CD4-positive, alpha-beta T cell treated with Interleukin-1 beta for 1 hour (primary cell): ENCODE measurements at regions not wholly inside any gene's neighbourhood (a gene's known extent, or its start where the extent isn't known, plus 50 kb on each side); places are given as distances from the start of the nearest gene placed in this dataset.

Experiments
- DNase-seq, 2 donors: peaks; one replicate each; pipeline ENCODE4 v3.0.0-alpha.2; 2020 to 2022

DNA sequence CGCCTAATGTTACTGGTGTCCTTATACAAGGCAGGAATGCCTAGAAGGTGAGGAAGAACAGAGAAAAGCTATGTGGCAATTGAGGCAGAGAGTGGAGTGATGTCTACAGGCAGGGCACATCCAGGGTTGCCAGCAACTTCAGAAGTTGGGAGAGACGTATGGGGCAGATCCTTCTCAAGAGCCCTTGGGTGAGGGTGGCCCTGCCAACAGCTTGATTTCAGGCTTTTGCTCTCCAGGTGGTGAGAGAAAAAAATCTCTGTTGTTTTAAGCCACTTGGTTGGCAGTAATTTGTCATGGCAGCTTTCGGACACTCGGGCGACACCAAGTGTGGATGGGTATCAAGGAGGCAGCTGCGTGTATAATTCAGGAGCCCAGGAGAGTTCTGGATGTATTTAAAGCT lies 217.4 kb upstream of the SMIM21 start:
- DNase-seq: no peak

DNA sequence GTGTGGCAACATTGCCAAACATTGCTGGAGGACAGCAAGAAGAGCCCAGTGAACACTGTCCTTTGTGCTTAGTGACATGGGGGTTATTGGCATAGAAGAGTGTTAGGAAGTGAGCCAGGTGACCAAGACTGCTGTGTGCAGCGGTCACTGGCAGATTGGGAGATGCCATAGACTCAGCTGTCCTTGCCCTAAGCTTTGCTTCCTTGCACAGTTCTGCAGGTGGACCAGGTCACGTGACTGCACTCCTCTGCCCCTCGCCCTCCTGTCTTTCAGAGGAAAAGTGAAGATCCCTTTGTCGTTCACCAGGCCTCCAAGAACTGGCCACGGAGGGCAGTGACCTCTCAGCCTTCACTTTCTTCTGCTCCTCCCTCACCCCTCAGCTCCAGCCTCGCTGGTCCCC lies 215.6 kb upstream of the SMIM21 start:
- DNase-seq: no peak

DNA sequence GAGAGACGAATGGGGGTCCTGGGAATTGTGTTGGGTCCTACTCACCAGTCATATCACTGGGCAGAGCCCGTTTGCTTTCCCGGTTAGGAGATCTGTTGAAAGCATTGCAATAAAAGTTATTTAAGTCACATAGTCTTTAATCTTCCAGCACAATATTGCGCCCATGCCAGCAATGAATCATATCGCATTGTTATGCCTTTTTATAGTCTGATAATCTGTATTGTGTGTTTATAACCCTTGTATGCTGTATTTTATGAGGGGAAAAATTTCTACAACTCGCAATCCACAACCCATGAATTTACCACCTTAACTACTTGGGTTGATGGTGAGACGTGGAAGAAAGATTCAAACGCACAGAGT lies 211.9 kb upstream of the SMIM21 start:
- DNase-seq: no peak

DNA sequence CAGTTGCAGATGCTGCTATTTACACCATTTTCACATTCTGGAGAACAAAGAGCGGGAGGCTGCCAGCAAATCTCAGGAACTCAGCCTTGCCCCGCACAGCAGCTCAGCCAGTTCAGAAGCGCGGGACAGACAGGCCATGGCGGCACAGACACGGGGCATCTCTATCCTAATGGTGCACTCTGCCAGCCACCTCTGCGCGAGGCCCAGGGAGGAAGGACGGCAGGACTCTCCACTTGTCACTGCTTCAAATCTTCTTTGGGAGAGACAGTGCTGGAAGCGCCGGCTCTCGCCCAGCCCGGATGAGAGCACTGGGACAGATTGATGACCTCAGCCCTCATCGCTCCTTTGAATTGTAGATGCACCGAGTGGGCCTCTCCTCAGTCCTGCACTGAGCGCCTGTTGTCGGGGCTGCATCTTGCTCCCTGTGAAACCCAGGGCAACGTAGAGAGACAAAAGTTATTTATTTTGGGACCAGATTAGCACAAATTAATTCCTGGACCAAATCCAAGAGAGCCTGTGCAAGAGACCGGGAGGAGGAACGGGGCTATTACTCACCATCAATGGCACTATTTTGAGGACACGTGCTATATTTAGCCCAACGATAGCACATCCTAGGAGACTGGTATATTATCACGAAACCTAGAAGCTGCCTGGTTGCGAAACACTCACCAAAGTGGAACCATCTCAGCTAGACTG lies 211.4 kb upstream of the SMIM21 start:
- no peak for DNase-seq

- DNase-seq: no peak
Observed at GRCh38 chr18:75638223-75638775, 210.8 kb upstream of the SMIM21 start.

DNA sequence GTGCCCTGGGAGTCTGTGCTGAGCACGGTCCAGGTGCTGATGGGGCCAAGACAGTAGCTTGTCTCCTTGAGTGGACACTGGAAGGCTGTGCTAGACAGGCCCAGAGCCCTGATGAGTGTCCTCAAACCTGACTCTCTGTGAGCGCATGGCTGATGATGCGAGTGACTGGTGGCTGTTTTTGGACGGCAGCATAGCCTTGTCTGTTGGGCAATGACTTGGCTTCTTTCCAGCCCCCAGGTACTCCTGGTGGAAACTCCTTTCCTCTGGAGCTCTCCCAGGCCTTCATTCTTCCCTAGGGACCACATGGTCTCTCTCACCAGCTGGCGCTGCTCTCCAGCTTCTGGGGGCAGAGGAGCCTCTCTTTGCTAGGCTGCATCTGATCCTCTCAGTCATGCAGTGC lies 207.6 kb upstream of the SMIM21 start:
- DNase-seq: no peak

- DNase-seq: no peak
Observed at GRCh38 chr18:75625966-75626365, 198.5 kb upstream of the SMIM21 start.

DNA sequence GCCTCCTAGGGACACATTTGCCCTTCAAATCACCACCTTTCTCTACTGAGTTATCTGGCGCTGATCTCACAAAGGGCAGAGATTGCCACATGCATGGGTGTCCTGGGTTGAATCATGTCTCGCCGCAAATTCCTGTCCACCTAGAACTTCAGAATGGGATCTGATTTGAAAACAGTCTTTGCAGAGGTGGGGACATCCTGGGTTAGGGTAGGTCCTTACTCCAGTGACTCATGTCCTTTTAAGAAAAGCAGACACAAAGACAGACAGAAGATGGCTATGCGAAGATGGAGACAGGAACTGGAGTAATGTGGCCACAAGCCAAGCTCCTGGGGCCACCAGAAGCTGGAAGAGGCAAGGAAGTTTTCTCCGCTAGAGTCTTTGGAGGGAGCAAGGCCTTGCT lies 197.4 kb upstream of the SMIM21 start:
- no peak for DNase-seq

DNA sequence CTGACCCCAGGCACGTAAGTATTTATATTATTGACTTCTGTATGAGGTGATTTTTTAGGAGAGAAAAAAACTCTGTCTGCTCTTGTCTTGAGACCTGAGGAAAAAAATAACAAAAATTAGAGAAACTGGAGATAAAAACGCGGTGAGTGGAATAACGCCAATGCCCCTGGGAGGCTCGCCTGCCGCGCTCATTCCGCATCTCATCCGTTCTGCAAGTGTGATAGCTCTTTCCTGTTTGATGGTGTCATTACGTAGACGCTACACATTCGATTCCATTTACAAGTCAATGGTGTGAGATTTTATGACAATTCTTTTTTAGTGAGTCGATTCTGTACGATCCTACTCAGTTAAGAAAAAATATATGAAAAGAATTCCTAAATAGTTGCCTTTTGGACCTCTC lies 194.3 kb upstream of the SMIM21 start:
- no peak for DNase-seq

GRCh38 chr18:75618146-75618545 lies 190.6 kb upstream of the SMIM21 start:
- no peak for DNase-seq

DNA sequence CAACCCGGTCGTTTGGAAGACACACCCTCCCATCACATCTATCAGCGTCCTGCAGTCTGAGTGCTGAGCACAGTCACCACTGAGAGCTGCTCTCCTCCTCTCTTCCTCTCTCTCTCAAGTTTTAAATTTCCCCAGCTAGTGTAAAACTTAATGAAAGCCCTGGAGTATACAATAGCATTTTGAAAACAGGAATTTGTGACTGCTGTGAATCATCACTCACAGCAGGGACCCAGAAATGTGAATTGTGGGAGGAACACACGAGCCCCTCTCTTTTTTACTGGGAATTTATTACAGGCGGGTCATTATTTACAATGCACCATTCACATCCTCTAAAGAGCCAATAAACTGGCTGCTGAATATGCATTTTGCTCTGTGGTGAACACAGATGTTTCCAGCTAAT lies 185.0 kb upstream of the SMIM21 start:
- DNase-seq: no peak

DNA sequence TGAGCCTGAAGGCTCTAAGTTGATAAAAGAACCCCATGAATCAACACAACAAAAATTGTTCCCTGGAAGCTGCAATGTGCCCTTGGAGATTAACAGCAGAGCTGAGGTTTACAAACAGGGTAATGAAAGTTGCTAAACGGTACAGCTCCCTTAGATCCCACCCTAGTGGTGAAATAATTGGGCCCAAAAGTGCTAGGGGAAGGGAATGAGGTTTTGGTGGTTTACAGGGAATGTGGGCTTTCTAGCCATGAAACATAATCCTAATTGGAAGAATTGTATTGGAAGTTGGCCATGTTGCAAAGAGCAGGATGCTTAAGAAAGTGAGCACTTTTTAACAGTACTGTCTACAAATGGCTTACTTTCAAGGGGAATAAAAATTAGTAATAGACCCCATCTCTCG lies 180.2 kb upstream of the SMIM21 start:
- DNase-seq: no peak

DNA sequence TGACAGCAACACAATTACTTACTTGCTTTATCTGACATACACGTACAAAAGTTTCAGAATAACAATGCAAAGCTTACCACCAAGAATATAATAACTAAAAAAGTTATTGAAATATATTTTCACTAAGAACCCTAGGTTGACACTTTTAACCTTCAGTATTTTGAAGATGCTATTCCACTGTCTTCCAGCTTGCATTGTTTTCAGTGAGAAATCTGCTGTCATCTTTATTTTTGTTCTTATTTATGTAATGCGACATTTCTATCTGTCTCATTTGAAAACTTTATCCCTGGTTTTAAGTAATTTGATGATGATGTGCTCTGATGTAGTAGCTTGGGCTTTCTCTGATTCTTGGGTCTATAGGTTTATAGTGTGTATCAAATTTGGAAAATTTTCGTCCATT lies 165.0 kb upstream of the SMIM21 start:
- no peak for DNase-seq

GRCh38 chr18:75588412-75588811 lies 160.9 kb upstream of the SMIM21 start:
- no peak for DNase-seq

DNA sequence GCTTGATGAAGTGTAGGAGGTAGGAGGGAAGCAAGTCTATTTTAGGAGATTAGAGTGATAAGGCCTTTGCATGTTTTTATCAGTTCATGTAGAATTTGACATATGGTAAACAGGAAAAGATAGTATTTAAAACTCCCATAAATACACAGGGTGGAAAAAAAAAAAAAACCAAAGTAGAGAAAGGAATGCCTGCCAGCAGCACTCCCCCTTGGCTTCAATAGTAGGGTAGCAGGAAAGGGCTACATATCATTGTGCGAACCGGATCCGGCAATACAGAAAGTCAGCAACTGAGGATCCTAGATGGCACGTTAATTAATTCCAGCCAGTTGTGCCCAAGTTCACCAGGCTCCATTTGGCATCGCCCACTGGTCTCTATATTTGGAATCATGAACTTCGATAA lies 159.6 kb upstream of the SMIM21 start:
- DNase-seq: no peak

DNA sequence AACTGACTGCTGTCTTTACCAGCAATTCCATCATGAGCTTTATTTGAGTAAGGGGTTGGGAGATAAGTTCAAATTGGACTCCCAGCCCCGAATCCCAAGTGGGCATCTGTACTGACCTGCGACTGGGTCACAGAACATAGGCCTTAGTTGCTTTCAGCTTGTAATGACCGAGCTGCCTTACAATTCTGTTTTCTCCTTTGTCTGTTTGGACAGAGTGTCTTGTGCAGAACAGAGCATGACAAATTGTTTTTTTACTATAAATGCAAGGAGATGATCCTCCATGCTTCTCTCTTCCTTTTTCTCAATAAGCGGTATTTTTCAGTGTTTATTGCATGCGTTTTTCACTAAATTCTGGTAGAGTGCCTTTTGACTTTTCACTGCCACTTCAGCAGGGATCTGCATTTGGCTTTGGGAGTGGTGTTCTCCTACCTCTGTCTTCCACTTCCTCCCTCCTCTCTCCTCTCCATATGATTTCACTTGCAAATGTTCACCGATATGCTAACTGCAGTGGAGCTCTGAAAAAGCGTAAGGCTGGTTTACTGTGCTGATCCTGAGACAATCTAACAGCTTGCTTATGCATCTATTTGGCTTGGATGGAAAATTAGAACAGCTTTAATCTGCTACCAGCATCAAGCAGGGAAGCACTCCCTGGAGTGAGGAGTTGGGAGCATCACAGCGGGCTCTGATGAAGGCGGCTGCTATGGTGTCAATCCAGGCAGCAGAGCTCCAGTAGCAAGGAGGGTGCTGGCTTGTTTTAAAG lies 158.8 kb upstream of the SMIM21 start:
- DNase-seq: no peak

- DNase-seq: no peak
Observed at GRCh38 chr18:75582940-75583339, 155.4 kb upstream of the SMIM21 start.

- no peak for DNase-seq
Observed at GRCh38 chr18:75582406-75582821, 154.9 kb upstream of the SMIM21 start.

DNA sequence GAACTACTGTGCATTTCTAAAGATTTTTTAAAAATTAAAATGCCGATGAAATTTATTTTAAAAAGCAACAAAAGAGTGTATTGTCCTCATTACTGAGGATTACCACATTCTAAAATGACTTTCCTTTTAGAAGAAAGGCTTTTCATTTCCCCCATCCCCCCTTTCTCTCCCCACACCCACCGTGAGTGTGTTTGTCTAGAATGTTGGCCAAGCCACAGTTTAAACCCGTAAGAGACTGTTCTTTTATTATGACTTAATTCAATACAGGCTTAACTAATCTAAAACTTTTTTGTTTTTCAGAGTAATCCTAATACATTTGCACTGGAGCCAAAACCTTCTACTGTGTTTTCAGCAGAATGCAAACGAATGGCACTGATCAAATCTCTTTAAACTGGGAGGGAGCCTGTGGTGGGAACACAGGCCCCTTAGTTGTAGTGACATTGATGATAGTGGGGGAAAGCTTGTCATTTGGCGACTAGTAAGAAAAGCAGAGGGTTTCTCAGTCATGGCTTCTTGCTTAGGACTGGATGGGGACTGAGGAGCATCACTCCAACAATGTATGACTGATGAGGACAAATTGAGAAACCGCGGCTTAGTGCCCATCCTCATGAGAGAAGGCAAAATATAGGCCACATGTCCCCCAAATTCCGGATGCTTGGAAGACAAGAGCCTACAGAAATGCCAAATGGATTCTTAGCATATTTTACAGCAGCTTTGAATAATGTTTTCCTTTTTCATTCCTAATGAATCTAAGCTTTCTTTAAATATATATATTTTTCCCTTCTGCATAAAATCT lies 154.0 kb upstream of the SMIM21 start:
- no peak for DNase-seq

DNA sequence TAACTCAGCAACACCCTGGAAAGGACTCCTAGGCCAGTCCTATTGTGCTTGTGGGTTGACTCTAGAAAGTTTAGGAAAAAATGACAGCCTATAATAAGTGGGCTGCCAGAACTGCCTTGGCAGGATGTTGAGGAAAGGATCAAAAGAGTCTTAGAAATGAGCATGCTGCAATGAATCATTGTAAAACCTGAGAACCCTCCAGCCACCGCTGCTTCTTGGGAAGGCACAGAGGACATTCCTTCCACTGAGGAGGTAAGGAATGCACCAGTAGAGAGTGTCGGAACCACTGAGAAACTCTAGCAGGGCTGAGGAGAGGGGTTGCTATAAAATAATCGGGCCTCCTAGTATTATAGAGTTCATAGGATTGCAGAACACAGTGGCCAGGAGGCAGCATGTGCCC lies 146.7 kb upstream of the SMIM21 start:
- no peak for DNase-seq

DNA sequence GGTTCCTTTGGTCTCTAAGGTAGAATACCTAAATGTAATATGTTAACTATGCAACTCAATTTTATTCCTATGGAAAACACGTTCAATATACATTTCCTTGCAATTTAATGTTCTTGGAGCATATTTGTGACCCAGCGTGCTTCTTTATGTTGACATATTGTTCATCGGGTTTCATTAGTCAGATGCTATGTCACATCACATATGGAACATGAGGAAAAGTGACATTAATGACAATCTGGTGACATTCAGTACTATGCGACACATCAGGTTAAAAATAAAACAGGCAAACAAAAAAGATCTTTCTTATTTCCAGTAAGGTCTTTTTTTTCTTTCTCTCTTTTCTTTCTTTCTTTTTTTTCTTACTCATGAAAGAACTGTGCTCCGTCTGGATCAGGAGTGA lies 135.6 kb upstream of the SMIM21 start:
- DNase-seq: no peak

DNA sequence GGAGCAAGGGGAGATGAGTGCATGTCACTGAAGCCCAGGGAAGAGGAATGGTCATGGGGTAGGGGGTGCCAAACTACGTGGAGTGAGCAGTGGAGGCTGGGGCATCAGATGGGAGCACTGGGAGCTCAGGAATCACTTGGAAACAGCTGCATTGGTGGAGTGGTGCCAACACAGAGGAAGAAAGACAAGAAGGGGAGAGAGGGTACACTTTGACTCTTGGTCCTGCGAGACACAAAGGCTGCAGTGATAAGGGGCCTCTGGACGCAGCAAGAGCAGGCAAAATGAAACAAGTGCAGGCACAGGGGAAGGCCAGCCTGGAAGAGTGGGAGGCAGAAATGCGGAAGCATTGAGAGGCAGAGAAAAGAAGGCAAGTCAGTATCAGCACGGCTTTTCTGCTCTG lies 134.7 kb upstream of the SMIM21 start:
- DNase-seq: no peak

GRCh38 chr18:75558790-75559189 lies 131.3 kb upstream of the SMIM21 start:
- no peak for DNase-seq

DNA sequence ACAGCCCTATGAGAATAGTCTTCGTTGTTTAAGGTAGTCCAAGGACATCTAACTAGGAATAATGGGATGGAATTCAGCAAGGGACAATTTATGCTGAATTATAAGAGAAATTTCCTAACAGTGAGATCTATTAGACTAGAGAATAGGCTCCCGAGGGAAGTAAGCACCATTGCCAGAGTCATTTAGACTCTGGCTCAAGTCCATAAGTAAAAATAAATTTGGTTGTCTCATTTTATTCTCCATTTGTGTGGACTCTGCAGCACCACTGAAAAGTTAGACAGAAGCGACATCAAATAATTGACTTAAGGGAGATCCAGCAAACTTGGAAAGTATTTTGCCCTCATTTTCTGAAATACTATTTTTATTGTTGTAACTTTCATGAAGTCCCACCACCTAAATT lies 129.3 kb upstream of the SMIM21 start:
- DNase-seq: no peak
